Fibroblast of villous mesenchyme (primary cell): ENCODE measurements at regions not wholly inside any gene's neighbourhood (a gene's known extent, or its start where the extent isn't known, plus 50 kb on each side); places are given as distances from the start of the nearest gene placed in this dataset.

Experiments used
- DNase-seq: peaks from one replicate; pipeline ENCODE4 v3.0.0-alpha.2; 2010; ENCODE audit warnings: low read depth
- H3K4me3 ChIP-seq: 2 replicates; pipeline ENCODE4 v1.5.1; 2011; ENCODE audit warnings: low read depth, mild to moderate bottlenecking, low read length
- CTCF ChIP-seq: IDR thresholded peaks from 2 replicates; pipeline ENCODE4 v1.5.1; 2012; ENCODE audit warnings: low read depth, mild to moderate bottlenecking, low read length; ENCODE audit not compliant: insufficient read depth

- no peak for TF ChIP-seq CTCF
- no peak for DNase-seq
- no peak overlapping the region for H3K4me3 ChIP-seq
These were observed 1267.1 kb upstream of the PCDH20 start for GRCh38 chr13:62682788-62683187.

GRCh38 chr13:62678039-62678438, 1262.4 kb upstream of the PCDH20 start:
- DNase-seq: no peak
- no peak overlapping the region for H3K4me3 ChIP-seq
- no peak for TF ChIP-seq CTCF

GRCh38 chr13:62663767-62664166, 1248.1 kb upstream of the PCDH20 start:
- H3K4me3 ChIP-seq: no peak overlapping the region
- DNase-seq: no peak
- no peak for TF ChIP-seq CTCF

- H3K4me3 ChIP-seq: no peak overlapping the region
- no peak for DNase-seq
- TF ChIP-seq CTCF: no peak
These were observed 1243.7 kb upstream of the PCDH20 start for GRCh38 chr13:62659365-62659764.

- H3K4me3 ChIP-seq: no peak overlapping the region
- no peak for DNase-seq
- no peak for TF ChIP-seq CTCF
These were observed 1237.7 kb upstream of the PCDH20 start for GRCh38 chr13:62653371-62653770.

GRCh38 chr13:62643799-62644524, 1228.3 kb upstream of the PCDH20 start:
- no peak for TF ChIP-seq CTCF

GRCh38 chr13:62643007-62643483, 1227.4 kb upstream of the PCDH20 start:
- DNase-seq: no peak
- no peak overlapping the region for H3K4me3 ChIP-seq
- no peak for TF ChIP-seq CTCF

More at GRCh38 chr13:62643799-62644524, 1228.3 kb upstream of the PCDH20 start:
- DNase-seq: no peak
- H3K4me3 ChIP-seq: no peak overlapping the region
